HepG2 (cell line): ENCODE measurements at regions not wholly inside any gene's neighbourhood (a gene's known extent, or its start where the extent isn't known, plus 50 kb on each side); places are given as distances from the start of the nearest gene placed in this dataset.

Experiments used
- ATAC-seq: fragments of 200-7000 bp; cut with Tn5 transposase; 3 replicates; pipeline ENCODE4 v1.9.1; 2020; ENCODE audit warnings: mild to moderate bottlenecking, moderate library complexity
- BruUV-seq: library from RNA; stranded (reverse); fragments of 400-500 nt; replicated peaks from 2 replicates; lab custom pipeline; 2021; lab: Mats Ljungman, UMichigan
- CTCF ChIA-PET: fragments of 300-600 bp; formaldehyde crosslinking; extraction: SDS; loops from one replicate; lab custom pipeline; 2021; ENCODE audit warnings: low total read pairs, inconsistent platforms, low intra/inter-chr PET ratio; lab: Yijun Ruan, JAX
- POLR2A ChIA-PET: fragments of 350-600 bp; sonication (Branson Sonifier 250); formaldehyde crosslinking; loops from one replicate; lab custom pipeline; 2020; ENCODE audit warnings: antibody characterized with exemption, inconsistent platforms; lab: Yijun Ruan, JAX
- DNase-seq: peaks from one replicate; pipeline ENCODE4 v3.0.0-alpha.2; 2015; ENCODE audit warnings: low spot score
- FAIRE-seq: peaks from 3 replicates; lab custom pipeline; 2011; peaks lifted over from hg19 to GRCh38; lab: Jason Lieb, UNC
- H2AFZ ChIP-seq: one replicate; pipeline ENCODE4 v1.6.1; 2011; ENCODE audit warnings: low read length, inconsistent platforms
- H3K27ac ChIP-seq: fragments of 300-600 bp; 3 replicates; pipeline ENCODE4 v1.8.0; 2011; ENCODE audit warnings: mixed run types, mild to moderate bottlenecking, mixed read lengths, low read length, inconsistent platforms; ENCODE audit not compliant: insufficient read depth; ENCODE audit errors: extremely low read length
- H3K27me3 ChIP-seq, 2 experiments: fragments of 200-600 bp in 1 of 2; 2 replicates in 1 of 2; 3 replicates in 1 of 2; pipeline versions ENCODE4 v1.6.0 to v1.8.0; 2011; ENCODE audit warnings: low read length in 2 of 2, mild to moderate bottlenecking in 2 of 2, moderate library complexity in 2 of 2, inconsistent platforms in 1 of 2; ENCODE audit not compliant: insufficient read depth in 2 of 2, control insufficient read depth in 1 of 2
- H3K36me3 ChIP-seq, 2 experiments: fragments of 200-600 bp in 1 of 2; replicated peaks in 1 of 2; 2 replicates in 1 of 2; 3 replicates in 1 of 2; pipeline versions ENCODE4 v1.5.1 to v1.8.0; 2011; ENCODE audit warnings: low read length in 2 of 2, inconsistent platforms in 1 of 2; ENCODE audit not compliant: insufficient read depth in 2 of 2, control insufficient read depth in 1 of 2
- H3K4me1 ChIP-seq: 2 replicates; pipeline ENCODE4 v1.5.1; 2012; ENCODE audit warnings: low read length, inconsistent platforms; ENCODE audit not compliant: insufficient read depth
- H3K4me2 ChIP-seq: 2 replicates; pipeline ENCODE4 v1.6.0; 2011; ENCODE audit warnings: low read depth, low read length, inconsistent platforms
- H3K4me3 ChIP-seq, 3 experiments: fragments of 200-600 bp in 1 of 3; sonication (generic), shearing (Covaris generic) in 1 of 3; replicated peaks in 1 of 3; 2 replicates each; pipeline ENCODE4 v1.5.1; 2011 to 2016; ENCODE audit warnings: low read length in 3 of 3, inconsistent platforms in 2 of 3, low read depth in 2 of 3, mild to moderate bottlenecking in 2 of 3, control low read depth in 1 of 3, mixed read lengths in 1 of 3; ENCODE audit not compliant: insufficient read depth in 1 of 3
- H3K79me2 ChIP-seq: one replicate; pipeline ENCODE4 v1.6.1; 2011; ENCODE audit warnings: low read length, inconsistent platforms; ENCODE audit not compliant: insufficient read depth
- H3K9ac ChIP-seq: 2 replicates; pipeline ENCODE4 v1.6.0; 2011; ENCODE audit warnings: mild to moderate bottlenecking, low read depth, low read length, inconsistent platforms; ENCODE audit not compliant: insufficient read depth
- H3K9me3 ChIP-seq: 2 replicates; pipeline ENCODE4 v1.5.1; 2012; ENCODE audit warnings: mild to moderate bottlenecking, low read length
- H4K20me1 ChIP-seq: 2 replicates; pipeline ENCODE4 v1.6.0; 2011; ENCODE audit warnings: inconsistent platforms, mild to moderate bottlenecking, low read length, moderate library complexity; ENCODE audit not compliant: insufficient read depth
- CEBPZ ChIP-seq: IDR thresholded peaks from 2 replicates; pipeline ENCODE4 v1.6.1; 2012; ENCODE audit warnings: low read length, improper control_type of control experiment
- CTCF ChIP-seq: sonication (generic); formaldehyde crosslinking; IDR thresholded peaks from 2 replicates; pipeline ENCODE4 v1.5.0; 2020; ENCODE audit warnings: mild to moderate bottlenecking, missing genetic modification reagents, moderate library complexity
- KDM5B ChIP-seq: sonication (generic); formaldehyde crosslinking; IDR thresholded peaks from 2 replicates; pipeline ENCODE4 v1.4.0; 2020; ENCODE audit warnings: missing genetic modification reagents, mild to moderate bottlenecking, borderline replicate concordance
- RAD21 ChIP-seq: fragments of 450-650 bp; formaldehyde crosslinking; IDR thresholded peaks from 2 replicates; pipeline ENCODE4 v1.5.0; 2020; ENCODE audit warnings: mild to moderate bottlenecking
- STAG1 ChIP-seq: sonication (generic); formaldehyde crosslinking; IDR thresholded peaks from 2 replicates; pipeline ENCODE4 v1.4.0; 2020; ENCODE audit warnings: missing genetic modification reagents
- ZFYVE20 ChIP-seq: sonication (generic); formaldehyde crosslinking; IDR thresholded peaks from 2 replicates; pipeline ENCODE4 v1.8.0; 2023; ENCODE audit warnings: low read depth, mild to moderate bottlenecking, moderate library complexity, missing genetic modification reagents, borderline replicate concordance
- ZNF354B ChIP-seq: sonication (generic); formaldehyde crosslinking; IDR thresholded peaks from 2 replicates; pipeline ENCODE4 v1.8.0; 2022; ENCODE audit warnings: mild to moderate bottlenecking, missing genetic modification reagents
- ZNF543 ChIP-seq: sonication (generic); formaldehyde crosslinking; IDR thresholded peaks from 2 replicates; pipeline ENCODE4 v1.4.0; 2020; ENCODE audit warnings: mild to moderate bottlenecking, missing genetic modification reagents
- ZNF580 ChIP-seq: IDR thresholded peaks from 2 replicates; pipeline ENCODE4 v1.6.1; 2016; ENCODE audit warnings: low read depth, borderline replicate concordance
- ZNF709 ChIP-seq: sonication (generic); formaldehyde crosslinking; IDR thresholded peaks from 2 replicates; pipeline ENCODE4 v1.5.0; 2020; ENCODE audit warnings: mild to moderate bottlenecking, missing genetic modification reagents
- ZNF710 ChIP-seq: sonication (generic); formaldehyde crosslinking; IDR thresholded peaks from 2 replicates; pipeline ENCODE4 v1.5.0; 2020; ENCODE audit warnings: mild to moderate bottlenecking, missing genetic modification reagents, borderline replicate concordance
- ZNF879 ChIP-seq: sonication (generic); formaldehyde crosslinking; IDR thresholded peaks from 2 replicates; pipeline ENCODE4 v1.8.1; 2023; ENCODE audit warnings: missing genetic modification reagents
- ZXDC ChIP-seq: sonication (generic); formaldehyde crosslinking; IDR thresholded peaks from 2 replicates; pipeline ENCODE4 v1.5.0; 2020; ENCODE audit warnings: mild to moderate bottlenecking, missing genetic modification reagents
- WGBS: methylation state at CpG from one replicate; pipeline ENCODE4 v1.1.6; 2017; ENCODE audit warnings: low lambda C conversion rate; 5-methylcytosine and 5-hydroxymethylcytosine counted together
- in situ Hi-C: cut with HindIII; loops from 2 replicates; pipeline ENCODE4 v1.10.0; 2017; ENCODE audit warnings: low pct_unique_long_range_greater_than_20kb; ENCODE audit not compliant: extremely low pct_ligation_motif_present
- intact Hi-C: fragments of 100-400 bp; cut with micrococcal nuclease; formaldehyde crosslinking; loops from one replicate; pipeline ENCODE4 v1.10.0; 2022; ENCODE audit not compliant: unreplicated experiment

GRCh38 chr6:12602951-12603672, 113.5 kb upstream of the PHACTR1 start:
- BruUV-seq: no TSS peak
- no peaks in the 10 kb centered on the region for H3K4me1 ChIP-seq
- TF ChIP-seq ZNF580 (CRISPR knock-in tag) (no peak), ZNF879 (CRISPR knock-in tag) (no peak), KDM5B (no peak), ZNF543 (no peak), RAD21 (CRISPR knock-in tag) (peak; percentile 33; the same call in 1 of the 2 replicates), ZNF709 (CRISPR knock-in tag) (no peak), STAG1 (CRISPR knock-in tag) (peak; percentile 87), ZFYVE20 (no peak), ZNF354B (no peak), CEBPZ (no peak), ZXDC (no peak), ZNF710 (CRISPR knock-in tag) (no peak), CTCF (peak; percentile 74)

More at GRCh38 chr6:12602951-12603672, 113.5 kb upstream of the PHACTR1 start:
- Histone ChIP-seq H3K9ac (no peak overlapping the region), H3K36me3 (no peaks in the 10 kb centered on the region), H4K20me1 (no peaks in the 10 kb centered on the region), H3K79me2 (no peaks in the 10 kb centered on the region), H3K4me2 (no peak overlapping the region), H3K4me3 (no peak overlapping the region), H2AFZ (no peak overlapping the region), H3K27me3 (no peaks in the 10 kb centered on the region), H3K27ac (no peak overlapping the region), H3K9me3 (no peaks in the 10 kb centered on the region)
- WGBS: 41% methylated on average over 6 of the region's 6 CpGs
- POLR2A ChIA-PET: no interaction called here
- intact Hi-C loops (loop anchor here (1.0 to 5.0 kb wide), 3 partner anchors 371 to 456 kb away; no protein-coding TSS in a partner anchor), in situ Hi-C loops (loop anchor here (5.0 to 25.0 kb wide), 4 partner anchors 311 to 1018 kb away; partner anchors contain the start of gene EDN1)
- FAIRE-seq: peak; percentile 21
- peak; percentile 72 for ATAC-seq
- CTCF ChIA-PET: interaction anchor here (1.2 to 5.5 kb wide), 3 partner anchors 313 to 452 kb away, joined by 4 to 35 read pairs (median 12); partner anchors contain the start of gene EDN1
- peak; percentile 43 for DNase-seq
